Omental fat pad (tissue), 3 donors: ENCODE measurements at regions not wholly inside any gene's neighbourhood (a gene's known extent, or its start where the extent isn't known, plus 50 kb on each side); places are given as distances from the start of the nearest gene placed in this dataset.

Source experiments
- ATAC-seq: fragments of 150-250 bp; one replicate; pipeline ENCODE4 v1.9.1; 2016; ENCODE audit warnings: mild to moderate bottlenecking, moderate library complexity; ENCODE audit not compliant: low FRiP score
- DNase-seq: peaks from one replicate; pipeline ENCODE4 v3.0.0-alpha.2; 2019; ENCODE audit warnings: low spot score
- CTCF ChIP-seq, 3 donors: fragments of 450-650 bp; IDR thresholded peaks; one replicate each; pipeline ENCODE4 v1.5.1; 2016 to 2017; ENCODE audit warnings: antibody characterized with exemption in 3 of 3, mild to moderate bottlenecking in 3 of 3, moderate library complexity in 2 of 3

- TF ChIP-seq CTCF (IDR thresholded peaks at IDR 0.05) = no peak
- DNase-seq (no peak), ATAC-seq (no peak)
Measured at GRCh38 chr1:29643281-29643680, 407.0 kb downstream of the PTPRU start.

DNA sequence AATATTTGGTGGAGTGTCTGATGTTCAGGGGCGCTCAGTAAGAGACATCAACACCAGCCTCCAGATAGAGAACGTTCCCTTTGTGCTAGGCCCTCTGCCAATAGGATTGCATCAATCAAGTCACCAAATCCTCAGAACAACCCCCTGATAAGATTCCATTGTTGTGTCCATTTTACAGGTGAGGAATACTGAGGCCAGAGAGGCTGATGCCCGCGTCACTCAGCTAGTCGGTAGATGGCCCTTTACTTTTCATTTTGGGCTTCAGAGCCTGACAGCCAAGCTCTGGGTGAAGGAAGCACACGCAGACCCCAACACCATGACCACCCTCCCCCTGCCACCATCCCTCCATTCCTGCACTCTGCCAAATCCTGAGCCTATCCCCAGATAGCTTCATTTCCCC, 406.2 kb downstream of the PTPRU start:
- ATAC-seq = no peak
- no peak for TF ChIP-seq CTCF (IDR thresholded peaks at IDR 0.05)
- no peak for DNase-seq

DNA sequence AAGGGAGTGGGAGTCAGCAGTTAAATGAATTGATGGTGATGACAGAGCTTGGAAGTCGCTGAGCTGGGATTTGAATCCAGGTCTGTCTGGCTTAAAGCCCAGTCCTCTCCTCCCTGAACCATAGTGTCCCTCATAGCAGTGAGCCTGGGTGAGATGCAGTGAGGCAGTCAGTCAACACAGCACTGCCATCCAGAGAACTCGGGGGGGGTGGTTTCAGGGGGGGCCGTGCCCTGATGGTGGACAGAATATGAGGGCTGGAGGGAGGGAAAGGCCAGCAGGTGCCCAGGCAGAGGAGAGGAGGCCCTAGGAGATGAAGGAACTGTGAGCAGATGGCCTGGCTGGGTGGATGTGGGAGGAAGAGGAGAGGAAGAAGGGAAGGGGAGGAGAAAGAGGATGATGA, 405.6 kb downstream of the PTPRU start:
- no peak for TF ChIP-seq CTCF (IDR thresholded peaks at IDR 0.05)
- no peak for DNase-seq
- no peak for ATAC-seq

- DNase-seq (no peak), ATAC-seq (no peak)
- TF ChIP-seq CTCF (IDR thresholded peaks at IDR 0.05) = no peak
Measured at GRCh38 chr1:29640428-29640785, 404.1 kb downstream of the PTPRU start.

DNA sequence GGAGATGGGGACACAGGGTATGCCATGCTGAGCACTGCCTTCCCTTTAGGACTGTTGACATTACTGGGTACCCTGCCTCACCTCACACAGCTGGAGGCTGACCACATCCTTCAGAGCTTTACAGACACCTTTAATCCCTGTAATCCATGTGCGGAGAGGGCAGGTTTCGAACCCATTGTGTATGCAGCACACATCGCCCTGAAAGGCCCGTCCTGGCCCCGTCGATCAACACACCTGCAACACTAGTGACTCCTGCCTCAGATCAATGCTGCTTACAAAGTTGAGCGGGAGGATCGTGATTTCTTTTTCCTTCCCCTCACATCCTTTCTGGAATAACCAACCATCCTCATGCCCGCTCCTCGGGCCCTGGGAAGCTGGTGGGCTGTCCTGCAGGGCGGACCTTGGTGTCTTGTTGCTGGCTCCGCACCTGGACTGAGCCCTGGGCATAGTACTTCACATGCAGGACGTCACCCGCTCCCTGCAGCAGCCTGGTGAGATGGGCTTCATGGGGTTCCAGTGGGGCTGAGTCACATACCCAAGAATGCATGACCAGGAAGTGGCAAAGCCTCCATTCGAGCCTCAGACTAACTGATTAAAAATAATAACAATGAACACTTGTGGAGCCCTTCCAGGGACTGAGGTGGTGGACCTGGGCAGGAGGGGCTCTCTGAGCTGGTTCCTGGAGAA, 403.6 kb downstream of the PTPRU start:
- no peak for DNase-seq
- ATAC-seq = no peak

DNA sequence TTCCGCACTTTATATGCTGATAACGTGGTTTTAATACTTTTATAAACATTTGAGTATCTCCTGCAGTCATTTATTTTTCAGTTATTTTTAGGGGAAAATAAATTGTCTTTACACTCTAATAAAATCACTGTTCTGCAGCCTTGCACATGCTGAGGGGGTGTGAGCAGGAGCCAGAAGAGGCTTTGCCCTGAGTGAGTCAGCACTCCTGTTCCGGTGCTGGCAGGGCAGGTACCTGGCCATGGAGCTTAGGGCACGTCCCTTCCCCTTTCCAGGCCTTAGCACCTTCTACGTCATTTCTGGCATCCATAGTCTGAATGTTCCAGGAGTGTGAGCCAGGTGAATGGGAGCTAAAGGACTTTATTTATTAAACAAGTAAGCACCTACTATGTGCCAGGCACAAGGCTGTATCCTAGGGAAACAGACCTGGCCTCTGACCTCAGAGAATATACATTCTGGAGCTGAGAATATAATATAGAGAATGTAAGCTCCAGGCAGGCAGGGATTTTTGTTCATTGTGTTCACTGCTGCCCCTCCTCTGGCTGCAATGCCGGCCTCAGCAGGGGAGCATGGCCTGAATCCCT, 402.9 kb downstream of the PTPRU start:
- DNase-seq = no peak
- TF ChIP-seq CTCF (IDR thresholded peaks at IDR 0.05) = no peak
- no peak for ATAC-seq

More for the DNA sequence above, 403.6 kb downstream of the PTPRU start:
- TF ChIP-seq CTCF (IDR thresholded peaks at IDR 0.05) = no peak

DNA sequence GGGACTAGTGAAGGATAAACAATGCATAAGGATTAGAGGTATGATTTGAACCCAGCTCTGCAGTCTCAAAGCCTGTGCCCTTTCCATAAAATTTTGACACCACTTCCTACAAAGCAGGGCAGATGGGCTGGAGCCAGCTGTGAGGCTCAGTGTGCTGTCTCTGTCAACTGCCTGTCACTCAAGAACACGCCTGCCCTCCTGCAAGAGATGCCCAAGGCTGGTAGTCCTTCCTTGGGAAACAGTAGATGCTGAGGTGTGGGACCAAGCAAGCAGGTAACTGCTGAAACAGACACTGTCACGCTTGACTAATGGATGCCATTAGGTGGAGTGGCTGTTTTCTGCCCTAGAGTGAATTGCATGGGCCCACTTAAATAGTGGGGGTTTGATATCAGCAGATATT, 402.0 kb downstream of the PTPRU start:
- TF ChIP-seq CTCF (IDR thresholded peaks at IDR 0.05) = no peak
- DNase-seq (no peak), ATAC-seq (no peak)
